ENCODE measurements at regions not wholly inside any gene's neighbourhood (a gene's known extent, or its start where the extent isn't known, plus 50 kb on each side); places are given as distances from the start of the nearest gene placed in this dataset.

- no peak for TF ChIP-seq CHD1 (IDR thresholded peaks at IDR 0.05; ENCODE audit: low read depth, low read length)
- TF ChIP-seq EZH2 (IDR thresholded peaks at IDR 0.05; ENCODE audit: borderline replicate concordance, control insufficient read depth, low read depth, low read length): no peak
- no peak for TF ChIP-seq SMC3 (IDR thresholded peaks at IDR 0.05; ENCODE audit: borderline replicate concordance, low read length)
- TF ChIP-seq RAD21 (IDR thresholded peaks at IDR 0.05; ENCODE audit: insufficient read depth, low read depth, low read length): no peak
- TF ChIP-seq ETV6 (conservative IDR thresholded peaks at IDR 0.05 in 1 of 2, IDR thresholded peaks at IDR 0.05 in 1 of 2; ENCODE audit: borderline replicate concordance in 1 of 2, low read depth in 1 of 2): no peak
These were observed 368.0 kb downstream of the FOXL1 start for GRCh38 chr16:86946396-86946795.
